Naive thymus-derived CD4-positive, alpha-beta T cell (primary cell): ENCODE measurements at regions not wholly inside any gene's neighbourhood (a gene's known extent, or its start where the extent isn't known, plus 50 kb on each side); places are given as distances from the start of the nearest gene placed in this dataset.

ENCODE experiments used
- ATAC-seq: fragments of 150-1000 bp; cut with Tn5 transposase; 2 replicates; pipeline ENCODE4 v1.10.0; 2021; ENCODE audit warnings: mild to moderate bottlenecking, moderate library complexity
- CTCF ChIA-PET: fragments of 350-600 bp; sonication (Branson Sonifier 250); formaldehyde crosslinking; loops from one replicate; lab custom pipeline; 2021; ENCODE audit warnings: antibody characterized with exemption; lab: Charles Lee
- POLR2A ChIA-PET: fragments of 350-600 bp; sonication (Branson Sonifier 250); formaldehyde crosslinking; loops from one replicate; lab custom pipeline; 2021; ENCODE audit warnings: antibody characterized with exemption, inconsistent platforms; lab: Charles Lee
- DNase-seq, 9 donors: peaks; one replicate each; pipeline versions ENCODE4 v3.0.0 to v3.0.0-alpha.2; 2020 to 2022; ENCODE audit warnings: mixed read lengths in 1 of 9
- H3K27ac ChIP-seq: one replicate; pipeline ENCODE4 v1.7.0; 2013; ENCODE audit warnings: mild to moderate bottlenecking, low read depth, low read length, moderate library complexity
- H3K27me3 ChIP-seq, 2 donors: one replicate each; pipeline ENCODE4 v1.7.0; 2013; ENCODE audit warnings: low read length in 2 of 2, mild to moderate bottlenecking in 2 of 2, moderate library complexity in 2 of 2; ENCODE audit not compliant: control insufficient read depth in 2 of 2, insufficient read depth in 2 of 2
- H3K36me3 ChIP-seq, 3 experiments: 1 replicate in 2 of 3; 2 replicates in 1 of 3; pipeline ENCODE4 v1.7.0; 2013; ENCODE audit warnings: low read length in 3 of 3, mild to moderate bottlenecking in 3 of 3, moderate library complexity in 1 of 3; ENCODE audit not compliant: insufficient read depth in 3 of 3, control insufficient read depth in 2 of 3
- H3K4me1 ChIP-seq, 2 donors: one replicate each; pipeline ENCODE4 v1.7.0; 2013; ENCODE audit warnings: low read length in 2 of 2, mild to moderate bottlenecking in 2 of 2, moderate library complexity in 1 of 2; ENCODE audit not compliant: control insufficient read depth in 2 of 2, insufficient read depth in 2 of 2
- H3K4me3 ChIP-seq: 2 replicates; pipeline ENCODE4 v1.7.0; 2013; ENCODE audit warnings: mild to moderate bottlenecking, low read length
- H3K9me3 ChIP-seq, 3 experiments: 1 replicate in 2 of 3; 2 replicates in 1 of 3; pipeline ENCODE4 v1.7.0; 2013; ENCODE audit warnings: low read length in 3 of 3; ENCODE audit not compliant: control insufficient read depth in 2 of 3
- H3K27ac Mint-ChIP-seq, 9 donors: one replicate each; pipeline ENCODE4 v1.8.0; 2020 to 2022; ENCODE audit warnings: mixed read lengths in 9 of 9, mild to moderate bottlenecking in 8 of 9, moderate library complexity in 5 of 9, inconsistent platforms in 2 of 9
- H3K27me3 Mint-ChIP-seq, 5 donors: one replicate each; pipeline ENCODE4 v1.8.0; 2021 to 2022; ENCODE audit warnings: mixed read lengths in 5 of 5, mild to moderate bottlenecking in 1 of 5
- H3K36me3 Mint-ChIP-seq, 5 donors: one replicate each; pipeline ENCODE4 v1.8.0; 2020 to 2022; ENCODE audit warnings: mixed read lengths in 5 of 5, mild to moderate bottlenecking in 3 of 5, inconsistent platforms in 1 of 5
- H3K4me1 Mint-ChIP-seq, 7 donors: one replicate each; pipeline ENCODE4 v1.8.0; 2020 to 2022; ENCODE audit warnings: mixed read lengths in 7 of 7, mild to moderate bottlenecking in 3 of 7, inconsistent platforms in 1 of 7
- H3K4me3 Mint-ChIP-seq, 10 donors: one replicate each; pipeline ENCODE4 v1.8.0; 2020 to 2022; ENCODE audit warnings: mild to moderate bottlenecking in 10 of 10, mixed read lengths in 10 of 10, moderate library complexity in 6 of 10, inconsistent platforms in 2 of 10
- H3K9me3 Mint-ChIP-seq, 11 donors: one replicate each; pipeline ENCODE4 v1.8.0; 2020 to 2022; ENCODE audit warnings: mixed read lengths in 11 of 11, mild to moderate bottlenecking in 4 of 11, inconsistent platforms in 1 of 11, moderate library complexity in 1 of 11
- intact Hi-C, 2 donors: fragments of 100-400 bp; cut with micrococcal nuclease; formaldehyde crosslinking; loops; one replicate each; pipeline ENCODE4 v1.15.1; 2023

GRCh38 chr5:2696156-2696807 is 55.2 kb downstream of the IRX2 start:
- no peak for DNase-seq
- H3K9me3 ChIP-seq, result no peaks in the 10 kb centered on the region
- no peak overlapping the region for H3K27ac Mint-ChIP-seq
- no peak overlapping the region for H3K4me3 ChIP-seq
- H3K27me3 Mint-ChIP-seq, result peaks cover 0 to 16% (median 0%) of the 10 kb centered on the region in 5 donors
- no peaks in the 10 kb centered on the region for H3K4me1 ChIP-seq
- ATAC-seq, result no peak
- intact Hi-C loops, result no loop called here
- ChIA-PET CTCF (no interaction called here), POLR2A (no interaction called here)
- peaks cover 0 to 14% (median 5%) of the 10 kb centered on the region in 11 donors for H3K9me3 Mint-ChIP-seq
- no peaks in the 10 kb centered on the region for H3K36me3 Mint-ChIP-seq
- no peak overlapping the region for H3K27ac ChIP-seq
- peaks cover 0 to 1% (median 0%) of the 10 kb centered on the region in 7 donors for H3K4me1 Mint-ChIP-seq
- H3K4me3 Mint-ChIP-seq, result no peak overlapping the region
- H3K36me3 ChIP-seq, result no peaks in the 10 kb centered on the region
- H3K27me3 ChIP-seq, result no peaks in the 10 kb centered on the region

DNA sequence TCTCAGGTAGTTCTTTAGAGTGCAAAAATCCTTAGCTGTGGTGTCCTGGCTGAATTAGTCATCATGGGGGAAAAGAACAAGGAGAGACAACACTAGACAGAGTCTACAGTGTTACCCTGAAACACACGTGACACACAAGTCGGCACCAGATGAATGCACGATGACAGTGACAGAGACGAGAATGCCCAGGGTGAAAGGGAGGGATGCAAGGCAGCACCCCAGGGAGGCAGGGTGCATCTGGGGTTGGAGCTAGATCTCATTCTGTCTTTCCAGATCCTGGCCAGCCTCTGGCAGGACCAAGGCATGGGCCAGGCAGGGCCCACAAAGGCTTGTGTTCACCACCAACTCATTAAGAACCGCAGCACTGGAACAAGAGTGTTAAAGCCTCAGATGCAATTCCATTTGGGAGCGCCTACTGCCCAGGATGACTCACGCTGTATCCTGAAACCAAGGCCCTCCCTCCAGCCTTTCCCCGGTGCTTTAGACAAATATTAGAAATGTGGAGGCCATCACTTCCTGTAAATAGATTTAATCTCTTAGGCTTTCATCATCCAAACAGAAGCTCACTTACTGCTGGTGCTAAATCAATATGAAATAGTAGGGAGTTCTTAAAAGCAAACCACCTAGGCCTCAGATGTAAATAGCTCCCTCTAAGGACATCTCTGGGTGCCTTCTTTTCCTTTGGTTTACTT is 56.1 kb downstream of the IRX2 start:
- Mint-ChIP-seq H3K9me3 (peaks cover 0 to 14% (median 5%) of the 10 kb centered on the region in 11 donors), H3K27ac (no peak overlapping the region), H3K36me3 (no peaks in the 10 kb centered on the region), H3K27me3 (peaks cover 0 to 10% (median 0%) of the 10 kb centered on the region in 5 donors), H3K4me3 (no peak overlapping the region), H3K4me1 (peaks cover 0 to 1% (median 0%) of the 10 kb centered on the region in 7 donors)
- no peak overlapping the region for H3K4me3 ChIP-seq
- no peaks in the 10 kb centered on the region for H3K36me3 ChIP-seq
- no peak overlapping the region for H3K27ac ChIP-seq
- H3K27me3 ChIP-seq, result no peaks in the 10 kb centered on the region
- intact Hi-C loops, result no loop called here
- ATAC-seq (no peak), DNase-seq (no peak)
- CTCF ChIA-PET, result no interaction called here
- H3K9me3 ChIP-seq, result no peaks in the 10 kb centered on the region
- H3K4me1 ChIP-seq, result no peaks in the 10 kb centered on the region
- POLR2A ChIA-PET, result no interaction called here

- CTCF ChIA-PET, result no interaction called here
- no peaks in the 10 kb centered on the region for H3K36me3 ChIP-seq
- intact Hi-C loops, result no loop called here
- ATAC-seq, result no peak
- peaks cover 0 to 12% (median 5%) of the 10 kb centered on the region in 11 donors for H3K9me3 Mint-ChIP-seq
- peaks cover 0 to 1% (median 0%) of the 10 kb centered on the region in 7 donors for H3K4me1 Mint-ChIP-seq
- H3K4me1 ChIP-seq, result no peaks in the 10 kb centered on the region
- H3K27me3 Mint-ChIP-seq, result peaks cover 0 to 14% (median 0%) of the 10 kb centered on the region in 5 donors
- POLR2A ChIA-PET, result no interaction called here
- no peak overlapping the region for H3K4me3 Mint-ChIP-seq
- no peaks in the 10 kb centered on the region for H3K27me3 ChIP-seq
- H3K27ac ChIP-seq, result no peak overlapping the region
- no peak for DNase-seq
- no peaks in the 10 kb centered on the region for H3K9me3 ChIP-seq
- no peak overlapping the region for H3K27ac Mint-ChIP-seq
- H3K36me3 Mint-ChIP-seq, result peaks cover 0 to 3% (median 0%) of the 10 kb centered on the region in 5 donors
- no peak overlapping the region for H3K4me3 ChIP-seq
Measured at GRCh38 chr5:2691530-2691929, 59.9 kb downstream of the IRX2 start.

GRCh38 chr5:2690293-2690692 is 61.2 kb downstream of the IRX2 start:
- intact Hi-C loops, result no loop called here
- H3K36me3 ChIP-seq, result no peaks in the 10 kb centered on the region
- Mint-ChIP-seq H3K4me3 (no peak overlapping the region), H3K27me3 (peaks cover 0 to 14% (median 0%) of the 10 kb centered on the region in 5 donors), H3K4me1 (peaks cover 0 to 1% (median 0%) of the 10 kb centered on the region in 7 donors), H3K36me3 (peaks cover 0 to 3% (median 0%) of the 10 kb centered on the region in 5 donors), H3K27ac (no peak overlapping the region), H3K9me3 (peaks cover 0 to 12% (median 4%) of the 10 kb centered on the region in 11 donors)
- H3K4me3 ChIP-seq, result no peak overlapping the region
- CTCF ChIA-PET, result no interaction called here
- ATAC-seq, result no peak
- H3K9me3 ChIP-seq, result no peaks in the 10 kb centered on the region
- POLR2A ChIA-PET, result no interaction called here
- H3K27ac ChIP-seq, result no peak overlapping the region
- no peaks in the 10 kb centered on the region for H3K4me1 ChIP-seq
- H3K27me3 ChIP-seq, result no peaks in the 10 kb centered on the region
- DNase-seq, result no peak

GRCh38 chr5:2688586-2688985 is 62.9 kb downstream of the IRX2 start:
- no peaks in the 10 kb centered on the region for H3K4me1 ChIP-seq
- no peak overlapping the region for H3K27ac ChIP-seq
- peaks cover 0 to 19% (median 0%) of the 10 kb centered on the region in 5 donors for H3K27me3 Mint-ChIP-seq
- H3K27ac Mint-ChIP-seq, result no peak overlapping the region
- intact Hi-C loops, result no loop called here
- H3K4me3 Mint-ChIP-seq, result no peak overlapping the region
- no peak overlapping the region for H3K4me3 ChIP-seq
- no peaks in the 10 kb centered on the region for H3K27me3 ChIP-seq
- H3K9me3 ChIP-seq, result no peaks in the 10 kb centered on the region
- peaks cover 0 to 7% (median 0%) of the 10 kb centered on the region in 11 donors for H3K9me3 Mint-ChIP-seq
- H3K36me3 Mint-ChIP-seq, result peaks cover 0 to 3% (median 0%) of the 10 kb centered on the region in 5 donors
- H3K36me3 ChIP-seq, result no peaks in the 10 kb centered on the region
- POLR2A ChIA-PET, result no interaction called here
- DNase-seq, result no peak
- H3K4me1 Mint-ChIP-seq, result peaks cover 0 to 1% (median 0%) of the 10 kb centered on the region in 7 donors
- ATAC-seq, result no peak
- CTCF ChIA-PET, result no interaction called here

GRCh38 chr5:2687746-2688145 is 63.7 kb downstream of the IRX2 start:
- Histone ChIP-seq H3K9me3 (no peaks in the 10 kb centered on the region), H3K27ac (no peak overlapping the region), H3K27me3 (no peaks in the 10 kb centered on the region), H3K4me1 (no peaks in the 10 kb centered on the region), H3K4me3 (no peak overlapping the region), H3K36me3 (no peaks in the 10 kb centered on the region)
- ATAC-seq (no peak), DNase-seq (no peak)
- Mint-ChIP-seq H3K4me1 (peaks cover 0 to 1% (median 0%) of the 10 kb centered on the region in 7 donors), H3K36me3 (peaks cover 0 to 3% (median 0%) of the 10 kb centered on the region in 5 donors), H3K27ac (no peak overlapping the region), H3K9me3 (peaks cover 0 to 7% (median 0%) of the 10 kb centered on the region in 11 donors), H3K27me3 (peaks cover 0 to 19% (median 0%) of the 10 kb centered on the region in 5 donors), H3K4me3 (no peak overlapping the region)
- intact Hi-C loops, result no loop called here
- ChIA-PET POLR2A (no interaction called here), CTCF (no interaction called here)
